ENCODE measurements at regions not wholly inside any gene's neighbourhood (a gene's known extent, or its start where the extent isn't known, plus 50 kb on each side); places are given as distances from the start of the nearest gene placed in this dataset.

GRCh38 chr2:125364984-125365265, 1291.0 kb upstream of the GYPC start:
- no peak for TF ChIP-seq YY1 (IDR thresholded peaks at IDR 0.05; ENCODE audit: insufficient read depth, insufficient read length)
- no peak for TF ChIP-seq SUZ12 (IDR thresholded peaks at IDR 0.05; ENCODE audit: extremely low read depth, insufficient read depth, insufficient read length)
